ENCODE measurements at regions not wholly inside any gene's neighbourhood (a gene's known extent, or its start where the extent isn't known, plus 50 kb on each side); places are given as distances from the start of the nearest gene placed in this dataset.
A peak's percentile ranks its signal among the peaks of the same experiment; 100 is the strongest.

- no peak for TF ChIP-seq MXI1 (conservative IDR thresholded peaks at IDR 0.05; ENCODE audit: poor library complexity, severe bottlenecking)
- no peak for TF ChIP-seq CTCF (IDR thresholded peaks at IDR 0.05; ENCODE audit: poor library complexity, severe bottlenecking)
- TF ChIP-seq TAF1 (IDR thresholded peaks at IDR 0.05; ENCODE audit: low read depth), result no peak
- peak; percentile 43 for TF ChIP-seq EP300 (conservative IDR thresholded peaks at IDR 0.05; ENCODE audit: poor library complexity, severe bottlenecking)
These were observed 264.6 kb downstream of the SNX10 start for GRCh38 chr7:26556061-26556881.

Data from neural cell (in vitro differentiated cells).